HG03342 (cell line): ENCODE measurements at regions not wholly inside any gene's neighbourhood (a gene's known extent, or its start where the extent isn't known, plus 50 kb on each side); places are given as distances from the start of the nearest gene placed in this dataset.

Experiments
- ATAC-seq: cut with Tn5 transposase; IDR thresholded peaks from one replicate; pipeline ENCODE4 v1.9.1; 2021; ENCODE audit warnings: mild to moderate bottlenecking, moderate library complexity; ENCODE audit not compliant: unreplicated experiment

GRCh38 chr9:84575705-84576104 is 93.8 kb upstream of the NTRK2 start:
- no peak for ATAC-seq

GRCh38 chr9:84583866-84584265 is 85.7 kb upstream of the NTRK2 start:
- no peak for ATAC-seq

- ATAC-seq, result no peak
Measured at GRCh38 chr9:84586662-84587061, 82.9 kb upstream of the NTRK2 start.

- ATAC-seq, result no peak
Measured at GRCh38 chr9:84587153-84587552, 82.4 kb upstream of the NTRK2 start.

- no peak for ATAC-seq
Measured at GRCh38 chr9:84589542-84589941, 80.0 kb upstream of the NTRK2 start.

GRCh38 chr9:84590706-84591105 is 78.8 kb upstream of the NTRK2 start:
- no peak for ATAC-seq

GRCh38 chr9:84592918-84593317 is 76.6 kb upstream of the NTRK2 start:
- no peak for ATAC-seq

GRCh38 chr9:84593352-84593751 is 76.2 kb upstream of the NTRK2 start:
- no peak for ATAC-seq

- peak; percentile 98 for ATAC-seq
Measured at GRCh38 chr9:84597131-84597530, 72.4 kb upstream of the NTRK2 start.

GRCh38 chr9:84598921-84599636 is 70.5 kb upstream of the NTRK2 start:
- ATAC-seq, result no peak

GRCh38 chr9:84600739-84601138 is 68.8 kb upstream of the NTRK2 start:
- ATAC-seq, result no peak

- ATAC-seq, result no peak
Measured at GRCh38 chr9:84604223-84604622, 65.3 kb upstream of the NTRK2 start.

GRCh38 chr9:84609779-84610178 is 59.8 kb upstream of the NTRK2 start:
- ATAC-seq, result no peak

GRCh38 chr9:84613431-84613830 is 56.1 kb upstream of the NTRK2 start:
- ATAC-seq, result no peak

- ATAC-seq, result no peak
Measured at GRCh38 chr9:84615544-84615943, 54.0 kb upstream of the NTRK2 start.

GRCh38 chr9:84617411-84618029 is 52.0 kb upstream of the NTRK2 start:
- ATAC-seq, result no peak
